Natural killer cell (primary cell): ENCODE measurements at regions not wholly inside any gene's neighbourhood (a gene's known extent, or its start where the extent isn't known, plus 50 kb on each side); places are given as distances from the start of the nearest gene placed in this dataset.

Source experiments
- ATAC-seq, 3 donors: fragments of 150-1000 bp in 2 of 3; fragments of 200-7000 bp in 1 of 3; cut with Tn5 transposase; 1 replicate in 1 of 3; 2 replicates in 2 of 3; pipeline ENCODE4 v1.10.0; 2021; ENCODE audit warnings: mild to moderate bottlenecking in 2 of 3, moderate library complexity in 2 of 3
- DNase-seq, 2 donors: peaks; one replicate each; pipeline versions ENCODE4 v3.0.0 to v3.0.0-alpha.2; 2013 to 2021; ENCODE audit warnings: mixed read lengths in 1 of 2
- H3K27ac ChIP-seq: one replicate; pipeline ENCODE4 v1.5.1; 2013; ENCODE audit warnings: mild to moderate bottlenecking, low read length
- H3K27me3 ChIP-seq: one replicate; pipeline ENCODE4 v1.6.1; 2013; ENCODE audit warnings: low read length; ENCODE audit not compliant: control insufficient read depth, insufficient read depth
- H3K36me3 ChIP-seq: one replicate; pipeline ENCODE4 v1.6.1; 2013; ENCODE audit warnings: low read length; ENCODE audit not compliant: control insufficient read depth, insufficient read depth
- H3K4me1 ChIP-seq: one replicate; pipeline ENCODE4 v1.6.1; 2013; ENCODE audit warnings: low read length; ENCODE audit not compliant: control insufficient read depth, insufficient read depth
- H3K4me3 ChIP-seq: one replicate; pipeline ENCODE4 v1.5.1; 2013; ENCODE audit warnings: low read length
- H3K9me3 ChIP-seq: one replicate; pipeline ENCODE4 v1.6.1; 2013; ENCODE audit warnings: low read length; ENCODE audit not compliant: control insufficient read depth, insufficient read depth
- H3K27ac Mint-ChIP-seq, 2 donors: one replicate each; pipeline ENCODE4 v1.8.0; 2022; ENCODE audit warnings: mild to moderate bottlenecking in 2 of 2, mixed read lengths in 2 of 2, moderate library complexity in 1 of 2
- H3K27me3 Mint-ChIP-seq, 2 donors: one replicate each; pipeline ENCODE4 v1.8.0; 2022; ENCODE audit warnings: low read depth in 2 of 2, mixed read lengths in 2 of 2
- H3K36me3 Mint-ChIP-seq: one replicate; pipeline ENCODE4 v1.8.0; 2022; ENCODE audit warnings: mixed read lengths
- H3K4me1 Mint-ChIP-seq, 2 donors: one replicate each; pipeline ENCODE4 v1.8.0; 2022; ENCODE audit warnings: mixed read lengths in 2 of 2
- H3K4me3 Mint-ChIP-seq: one replicate; pipeline ENCODE4 v1.8.0; 2022; ENCODE audit warnings: mild to moderate bottlenecking, moderate library complexity, mixed read lengths
- H3K9me3 Mint-ChIP-seq, 2 donors: one replicate each; pipeline ENCODE4 v1.8.0; 2022; ENCODE audit warnings: mixed read lengths in 2 of 2
- CTCF ChIP-seq: fragments of 200-600 bp; IDR thresholded peaks from one replicate; pipeline ENCODE4 v1.8.0; 2022; ENCODE audit warnings: antibody characterized with exemption
- WGBS: methylation state at CpG from one replicate; pipeline ENCODE4 v1.1.7; 2013; ENCODE audit warnings: missing lambda C conversion rate; ENCODE audit not compliant: insufficient coverage; 5-methylcytosine and 5-hydroxymethylcytosine counted together
- intact Hi-C: fragments of 100-400 bp; cut with micrococcal nuclease; formaldehyde crosslinking; loops from one replicate; pipeline ENCODE4 v1.14.2; 2022

DNA sequence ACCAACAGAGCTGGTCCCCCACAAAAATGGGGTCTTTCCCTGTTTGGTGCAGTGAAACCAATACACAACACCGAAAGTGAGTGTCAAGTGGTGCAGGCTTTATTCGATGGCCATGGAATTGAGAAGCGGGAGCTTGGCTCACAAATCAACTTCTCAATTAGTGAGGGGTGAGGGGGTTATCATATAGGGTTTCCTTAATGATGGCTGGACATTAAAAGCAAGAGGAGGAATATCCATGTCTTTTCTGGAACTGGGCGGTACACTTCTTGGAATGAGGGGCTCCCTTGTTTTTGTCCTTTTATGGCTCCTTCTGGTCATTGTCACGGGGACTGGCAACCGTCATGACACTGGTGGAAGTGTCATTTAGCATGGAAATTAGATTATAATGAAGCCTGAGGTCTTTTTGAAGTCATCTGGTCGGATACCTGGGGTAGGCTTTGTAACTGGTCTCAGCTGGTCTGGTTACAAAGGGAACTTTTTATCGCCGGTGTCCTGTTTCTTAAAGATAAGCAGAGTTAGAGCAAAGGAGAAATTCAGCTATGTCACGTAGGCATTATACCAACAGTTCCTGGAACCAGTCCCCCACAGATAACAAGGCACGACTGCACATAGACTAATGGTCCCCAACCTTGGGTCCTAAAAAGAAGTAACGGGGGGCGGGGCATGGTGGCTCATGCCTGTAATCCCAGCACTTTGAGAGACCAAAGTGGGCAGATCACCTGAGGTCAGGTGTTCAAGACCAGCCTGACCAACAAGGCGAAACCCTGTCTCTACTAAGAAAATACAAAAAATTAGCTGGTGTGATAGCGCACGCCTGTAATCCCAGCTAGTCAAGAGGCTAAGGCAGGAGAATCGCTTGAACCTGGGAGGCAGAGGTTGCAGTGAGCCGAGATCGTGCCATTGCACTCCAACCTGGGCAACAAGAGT lies 93.5 kb upstream of the NDUFV2 start:
- no peak overlapping the region for H3K4me3 ChIP-seq
- H3K27me3 ChIP-seq, result no peaks in the 10 kb centered on the region
- H3K4me1 ChIP-seq, result no peaks in the 10 kb centered on the region
- Mint-ChIP-seq H3K4me1 (no peaks in the 10 kb centered on the region), H3K9me3 (no peaks in the 10 kb centered on the region), H3K4me3 (no peak overlapping the region), H3K27me3 (peaks cover 10 to 13% of the 10 kb centered on the region in 2 donors), H3K36me3 (no peaks in the 10 kb centered on the region), H3K27ac (no peak overlapping the region)
- H3K9me3 ChIP-seq, result no peaks in the 10 kb centered on the region
- ATAC-seq, result no peak
- no peak overlapping the region for H3K27ac ChIP-seq
- no peak for DNase-seq
- intact Hi-C loops, result no loop called here
- no peak for TF ChIP-seq CTCF
- no peaks in the 10 kb centered on the region for H3K36me3 ChIP-seq
- WGBS, result 92% methylated on average over 19 of the region's 19 CpGs

GRCh38 chr18:9009703-9010488 lies 92.6 kb upstream of the NDUFV2 start:
- TF ChIP-seq CTCF, result no peak
- peaks cover 10 to 13% of the 10 kb centered on the region in 2 donors for H3K27me3 Mint-ChIP-seq
- H3K4me1 Mint-ChIP-seq, result no peaks in the 10 kb centered on the region
- 97% methylated on average over 7 of the region's 7 CpGs for WGBS
- no peaks in the 10 kb centered on the region for H3K36me3 Mint-ChIP-seq
- H3K27ac Mint-ChIP-seq, result no peak overlapping the region
- Histone ChIP-seq H3K36me3 (no peaks in the 10 kb centered on the region), H3K9me3 (no peaks in the 10 kb centered on the region), H3K4me3 (no peak overlapping the region), H3K4me1 (no peaks in the 10 kb centered on the region), H3K27me3 (no peaks in the 10 kb centered on the region), H3K27ac (no peak overlapping the region)
- no peak overlapping the region for H3K4me3 Mint-ChIP-seq
- no peak for ATAC-seq
- H3K9me3 Mint-ChIP-seq, result no peaks in the 10 kb centered on the region
- no peak for DNase-seq
- intact Hi-C loops, result loop anchor here (10.0 kb wide), 1 partner anchor 55 kb away; no protein-coding TSS in a partner anchor

GRCh38 chr18:9011431-9011830 lies 91.1 kb upstream of the NDUFV2 start:
- H3K4me1 Mint-ChIP-seq, result no peaks in the 10 kb centered on the region
- WGBS, result 76% methylated on average over 5 of the region's 5 CpGs

More at GRCh38 chr18:9011431-9011830, 91.1 kb upstream of the NDUFV2 start:
- no peak overlapping the region for H3K27ac Mint-ChIP-seq
- no peak overlapping the region for H3K4me3 Mint-ChIP-seq
- intact Hi-C loops, result loop anchor here (10.0 kb wide), 1 partner anchor 57 kb away; no protein-coding TSS in a partner anchor
- no peaks in the 10 kb centered on the region for H3K36me3 Mint-ChIP-seq
- no peak for TF ChIP-seq CTCF
- peaks cover 10 to 13% of the 10 kb centered on the region in 2 donors for H3K27me3 Mint-ChIP-seq
- H3K36me3 ChIP-seq, result no peaks in the 10 kb centered on the region
- no peak overlapping the region for H3K4me3 ChIP-seq
- H3K9me3 ChIP-seq, result no peaks in the 10 kb centered on the region
- no peak overlapping the region for H3K27ac ChIP-seq
- no peaks in the 10 kb centered on the region for H3K27me3 ChIP-seq
- DNase-seq, result no peak
- ATAC-seq, result no peak
- H3K4me1 ChIP-seq, result no peaks in the 10 kb centered on the region
- no peaks in the 10 kb centered on the region for H3K9me3 Mint-ChIP-seq
